Sigmoid colon (tissue), 4 donors: ENCODE measurements at regions not wholly inside any gene's neighbourhood (a gene's known extent, or its start where the extent isn't known, plus 50 kb on each side); places are given as distances from the start of the nearest gene placed in this dataset.

Experiments used
- CTCF ChIP-seq, 4 experiments: fragments of 450-650 bp in 3 of 4; fragments of 200-600 bp in 1 of 4; IDR thresholded peaks; one replicate each; pipeline ENCODE4 v1.5.1; 2016 to 2019; ENCODE audit warnings: antibody characterized with exemption in 4 of 4, mild to moderate bottlenecking in 3 of 4, moderate library complexity in 2 of 4
- EP300 ChIP-seq, 4 donors: sonication (generic); formaldehyde crosslinking; IDR thresholded peaks; one replicate each; pipeline ENCODE4 v1.6.1; 2017; ENCODE audit warnings: antibody characterized with exemption in 4 of 4
- POLR2A ChIP-seq, 2 donors: fragments of 450-650 bp; IDR thresholded peaks; one replicate each; pipeline ENCODE4 v1.6.1; 2016; ENCODE audit warnings: antibody characterized with exemption in 2 of 2, mild to moderate bottlenecking in 2 of 2, moderate library complexity in 2 of 2
- POLR2AphosphoS5 ChIP-seq, 4 donors: sonication (generic); formaldehyde crosslinking; IDR thresholded peaks; one replicate each; pipeline ENCODE4 v1.6.1; 2017; ENCODE audit warnings: antibody characterized with exemption in 4 of 4

GRCh38 chr14:48323665-48324064 is 648.3 kb upstream of the MDGA2 start:
- TF ChIP-seq POLR2AphosphoS5 (IDR thresholded peaks at IDR 0.05) (no peak), POLR2A (IDR thresholded peaks at IDR 0.05) (no peak), CTCF (IDR thresholded peaks at IDR 0.05) (no peak), EP300 (IDR thresholded peaks at IDR 0.05) (no peak)
